SIG-M5 treated with dmso at 0.1 percent for 504 hours (cell line): ENCODE measurements at regions not wholly inside any gene's neighbourhood (a gene's known extent, or its start where the extent isn't known, plus 50 kb on each side); places are given as distances from the start of the nearest gene placed in this dataset.

Experiments
- DNase-seq: peaks from one replicate; lab custom pipeline; 2025; ENCODE audit not compliant: unreplicated experiment; lab: John Stamatoyannopoulos, UW

DNA sequence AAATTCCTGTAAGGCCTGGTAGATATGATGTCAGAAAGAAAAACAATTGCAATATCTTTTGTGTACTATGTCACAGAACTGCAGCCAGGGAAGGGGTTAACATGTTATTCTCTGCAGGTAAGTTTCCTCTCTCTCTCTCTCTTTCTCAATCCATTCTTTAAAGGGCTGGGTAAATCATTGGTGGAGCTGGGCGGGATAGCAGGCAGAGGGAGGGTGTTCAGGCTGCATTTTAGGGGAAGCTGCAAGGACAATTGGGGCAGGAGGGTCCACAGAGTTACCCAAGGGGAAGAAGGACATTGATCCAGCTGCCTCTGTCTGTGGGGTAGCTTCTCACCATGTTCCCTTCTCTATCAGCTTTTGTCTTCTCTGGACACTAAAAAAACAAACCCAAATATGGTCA, 153.9 kb upstream of the BMPER start:
- no peak for DNase-seq

DNA sequence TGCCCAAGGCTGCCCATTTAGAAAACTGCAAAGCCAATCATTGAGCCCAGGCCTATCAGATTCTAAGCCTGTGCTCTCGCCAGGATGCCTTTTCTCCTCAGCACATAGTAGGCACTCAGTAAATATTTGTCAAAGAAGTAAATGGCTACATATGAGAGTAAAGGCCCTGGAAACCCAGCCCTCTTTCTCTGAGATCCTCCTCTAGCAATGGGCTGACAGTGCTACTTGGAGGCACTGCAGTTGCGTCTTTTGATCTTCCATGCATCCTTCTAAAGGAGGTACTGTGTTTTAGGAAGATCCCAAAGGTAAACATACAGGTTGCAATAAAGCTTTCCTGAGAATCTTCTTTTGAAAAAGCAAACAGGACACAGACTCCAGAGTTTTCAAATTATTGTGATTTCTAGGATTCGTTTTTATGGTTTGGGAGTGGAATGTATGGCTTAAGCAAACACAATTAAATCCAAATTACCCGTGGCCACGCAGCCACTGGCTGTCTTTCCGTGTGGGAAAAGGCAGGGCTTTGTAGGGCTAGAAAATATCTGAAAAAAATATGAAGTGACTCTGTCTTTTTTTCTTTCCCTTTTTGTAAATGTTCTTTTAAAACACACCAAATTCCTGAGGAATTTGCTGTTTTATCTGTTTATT, 151.3 kb upstream of the BMPER start:
- DNase-seq = no peak

DNA sequence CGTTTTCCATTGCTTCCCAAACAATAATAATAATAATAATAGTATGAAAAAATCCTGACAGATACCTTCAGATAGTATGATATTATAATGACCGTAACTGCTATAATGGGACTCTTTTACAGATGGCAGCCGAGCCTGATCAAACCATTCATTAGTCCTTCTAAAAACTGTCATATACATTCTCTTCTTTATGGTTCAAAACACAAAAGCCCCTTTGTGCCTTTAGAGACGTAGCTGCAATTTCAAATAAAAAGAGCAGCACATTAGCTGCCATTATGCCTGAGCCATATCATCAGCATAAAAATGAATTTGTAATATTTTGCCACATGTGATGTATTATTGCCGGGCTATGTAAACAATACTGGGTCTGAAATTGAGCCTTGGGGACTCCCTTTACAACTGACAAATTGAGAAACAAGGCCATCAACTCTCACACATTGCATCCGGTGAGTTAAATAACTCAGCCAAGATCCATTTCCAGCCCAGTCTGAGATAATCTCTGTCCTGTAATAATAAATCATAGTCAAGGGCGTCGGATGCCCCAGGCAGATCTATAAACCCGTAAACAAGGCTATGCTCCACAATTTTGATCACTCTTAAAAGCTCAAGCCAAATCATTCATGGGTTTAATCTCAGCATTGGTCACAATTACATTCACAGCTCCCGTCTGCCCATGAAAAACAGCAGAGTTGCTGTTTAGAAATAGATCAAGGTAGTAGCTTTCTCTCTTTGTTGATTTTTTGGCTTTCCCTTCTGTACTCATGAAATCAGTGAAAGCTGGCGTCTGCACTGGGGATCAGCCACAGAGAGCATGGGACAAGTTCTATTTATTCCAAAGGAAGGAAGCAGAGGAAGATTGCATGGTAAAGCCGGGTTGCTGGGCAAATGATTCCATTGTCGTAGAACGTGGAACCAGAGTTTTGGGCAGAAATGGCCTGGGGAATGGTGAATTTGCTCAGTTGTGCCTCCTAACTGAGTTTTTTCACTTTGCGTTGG, 150.1 kb upstream of the BMPER start:
- DNase-seq = no peak

DNA sequence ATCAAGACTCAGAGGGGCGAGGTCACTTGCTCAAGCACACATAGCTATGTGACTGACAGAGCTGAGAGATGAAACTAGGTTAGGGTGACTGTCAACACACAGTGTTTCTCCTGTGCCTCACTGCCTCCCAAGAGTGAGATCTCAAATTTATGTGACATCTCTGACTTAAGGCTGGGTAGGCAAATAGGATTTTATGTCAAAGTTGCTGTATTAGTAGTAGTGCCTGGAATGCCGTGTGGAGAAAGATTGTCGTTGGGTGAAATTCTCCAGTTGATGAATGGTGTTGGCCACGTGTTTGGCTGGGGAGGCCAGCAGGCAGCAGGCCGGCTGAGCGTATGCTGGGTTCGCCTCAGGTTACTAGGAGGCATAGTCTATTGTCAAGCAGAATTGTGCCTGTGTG, 148.3 kb upstream of the BMPER start:
- no peak for DNase-seq

DNA sequence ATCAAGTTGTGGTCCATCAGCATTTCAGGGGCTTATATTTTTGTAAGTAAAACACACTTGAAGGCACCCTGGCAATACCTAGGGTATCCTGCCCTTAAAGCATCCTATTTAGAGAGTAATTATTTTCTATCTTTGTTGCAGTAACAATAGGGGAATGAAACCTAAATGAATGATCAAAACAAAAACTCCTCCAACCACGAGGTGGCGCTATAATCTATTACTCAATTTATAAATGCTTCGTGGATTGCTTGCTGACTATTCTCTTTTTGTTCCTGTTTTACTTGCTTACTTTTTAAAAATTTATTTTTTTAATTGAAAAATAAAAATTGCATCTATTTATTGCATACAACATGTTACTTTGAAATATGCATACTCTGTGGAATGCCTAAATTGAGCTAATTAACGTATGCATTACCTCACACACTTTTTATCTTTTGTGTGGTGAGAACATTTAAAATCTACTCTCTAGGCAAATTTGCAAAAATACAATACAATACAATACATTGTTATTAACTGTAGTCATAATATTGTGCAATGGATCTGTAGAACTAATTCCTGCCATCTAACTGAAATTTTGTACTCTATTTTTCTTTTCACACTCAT, 147.7 kb upstream of the BMPER start:
- peak; percentile 39 for DNase-seq

DNA sequence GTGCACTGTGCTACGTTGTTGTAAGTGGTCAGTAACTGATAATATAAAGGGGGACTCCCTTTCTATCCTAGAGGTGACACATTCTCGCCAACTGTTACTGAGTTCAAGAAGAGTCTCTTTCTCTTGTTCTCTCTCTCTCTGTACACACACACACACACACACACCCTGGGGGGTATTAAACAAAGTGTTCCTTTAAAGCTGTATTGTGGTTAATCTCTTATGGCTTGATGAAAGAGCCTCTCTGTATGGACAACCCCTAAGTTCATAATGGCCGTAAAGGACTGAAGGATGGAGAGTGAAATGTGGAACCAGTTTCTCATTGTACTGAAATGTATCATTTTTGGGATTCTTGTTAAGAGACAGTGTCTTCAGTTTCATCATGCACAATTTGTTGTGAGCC, 145.2 kb upstream of the BMPER start:
- no peak for DNase-seq

DNA sequence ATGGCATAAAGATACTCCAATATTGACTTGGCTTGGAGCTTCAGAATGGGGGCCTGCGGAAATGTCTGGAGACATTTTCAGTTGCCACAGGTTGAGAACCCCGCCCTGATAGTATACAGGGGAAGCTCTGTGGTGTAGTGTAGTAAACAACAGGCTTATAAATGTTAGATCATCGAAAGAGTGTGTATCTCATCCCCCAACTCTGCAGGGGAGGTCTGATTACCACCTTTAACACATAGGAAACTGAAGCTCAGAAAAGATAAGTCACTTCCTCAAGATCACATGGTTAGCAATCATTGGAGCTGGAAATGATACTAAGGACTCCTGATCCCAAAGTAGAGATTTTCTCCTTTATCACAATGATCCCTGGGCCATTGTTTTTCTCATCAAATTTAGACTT, 144.5 kb upstream of the BMPER start:
- DNase-seq = no peak

DNA sequence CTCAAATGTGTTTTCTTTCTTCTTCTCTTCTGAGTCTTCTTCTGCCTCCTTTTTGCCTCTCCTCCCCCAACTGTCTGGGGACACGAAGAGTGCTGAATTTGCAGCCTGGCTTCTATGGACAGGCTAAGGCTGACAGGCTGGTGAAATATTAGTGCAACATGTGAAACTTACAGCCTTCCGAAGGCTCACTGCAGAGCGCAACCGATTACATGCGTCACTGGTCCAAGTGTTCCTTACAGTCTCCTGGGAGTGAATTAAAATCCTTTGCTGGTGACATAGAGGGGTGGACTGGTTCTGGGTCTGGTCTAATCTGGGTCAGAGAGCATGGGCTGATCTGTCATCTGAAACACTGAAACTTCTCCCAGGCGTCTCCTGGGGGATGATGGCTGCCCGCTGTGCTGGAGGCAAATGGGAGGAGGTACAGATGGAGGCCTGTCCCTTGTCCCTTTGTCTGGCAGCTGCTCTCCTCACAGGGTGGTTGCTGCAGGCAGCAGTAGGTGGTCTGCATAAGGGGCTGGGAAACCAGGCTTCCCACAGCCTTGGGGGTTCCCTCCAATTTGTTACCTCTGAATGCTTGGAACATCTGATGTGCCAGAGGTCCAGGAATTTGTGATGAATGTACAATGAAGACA, 143.8 kb upstream of the BMPER start:
- DNase-seq = no peak

DNA sequence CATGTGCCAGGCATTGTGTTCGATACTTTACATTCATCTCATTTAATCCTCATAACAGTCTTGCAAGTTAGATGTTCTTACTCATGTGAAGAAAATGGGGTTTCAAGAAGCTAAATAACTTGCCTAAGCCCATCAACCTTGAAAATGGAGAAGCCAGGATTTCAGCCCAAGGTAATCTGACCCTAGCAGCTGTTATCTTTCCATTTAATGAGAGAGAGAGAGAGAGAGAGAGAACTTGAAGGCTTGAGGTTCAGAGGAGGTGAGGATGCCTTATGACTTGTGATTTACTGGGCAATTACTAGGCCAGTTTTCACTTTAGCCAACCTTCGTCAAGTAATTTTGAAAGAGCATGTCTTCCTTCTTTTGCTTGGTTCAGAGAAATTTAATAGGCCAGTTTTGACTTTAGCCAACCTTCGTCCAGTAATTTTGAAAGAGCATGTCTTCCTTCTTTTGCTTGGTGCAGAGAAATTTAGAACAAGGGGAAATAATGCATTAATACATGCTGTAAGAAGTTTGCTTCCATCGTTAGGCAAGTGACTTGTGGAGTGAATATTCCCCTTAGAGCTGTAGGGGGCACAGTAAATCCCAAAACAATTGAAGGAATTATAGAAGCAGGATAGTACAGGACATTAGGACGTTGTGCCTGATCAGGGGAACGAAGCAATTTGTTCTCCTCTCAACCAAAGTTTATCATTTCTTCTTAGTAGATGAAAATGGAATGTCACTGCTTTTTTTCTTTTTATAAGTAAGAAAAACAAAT, 143.0 kb upstream of the BMPER start:
- no peak for DNase-seq

DNA sequence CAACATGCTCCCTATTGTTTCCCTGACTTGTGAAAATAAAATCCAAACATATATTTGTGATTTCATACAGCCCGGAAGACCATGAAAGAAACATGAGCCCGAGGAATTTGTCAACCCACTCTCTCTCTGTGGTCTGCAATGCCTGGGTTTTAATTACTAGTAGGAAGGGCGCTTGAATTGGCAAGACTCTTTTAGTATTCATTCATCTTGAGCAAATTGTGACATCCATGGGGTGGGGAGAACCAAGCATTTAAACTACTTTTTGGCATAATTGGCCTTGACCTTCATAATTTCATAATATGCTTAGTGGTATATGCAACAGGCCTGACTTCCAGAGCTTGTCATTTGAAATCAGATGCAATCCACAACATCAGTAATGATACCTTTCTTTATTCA, 142.4 kb upstream of the BMPER start:
- DNase-seq = no peak

DNA sequence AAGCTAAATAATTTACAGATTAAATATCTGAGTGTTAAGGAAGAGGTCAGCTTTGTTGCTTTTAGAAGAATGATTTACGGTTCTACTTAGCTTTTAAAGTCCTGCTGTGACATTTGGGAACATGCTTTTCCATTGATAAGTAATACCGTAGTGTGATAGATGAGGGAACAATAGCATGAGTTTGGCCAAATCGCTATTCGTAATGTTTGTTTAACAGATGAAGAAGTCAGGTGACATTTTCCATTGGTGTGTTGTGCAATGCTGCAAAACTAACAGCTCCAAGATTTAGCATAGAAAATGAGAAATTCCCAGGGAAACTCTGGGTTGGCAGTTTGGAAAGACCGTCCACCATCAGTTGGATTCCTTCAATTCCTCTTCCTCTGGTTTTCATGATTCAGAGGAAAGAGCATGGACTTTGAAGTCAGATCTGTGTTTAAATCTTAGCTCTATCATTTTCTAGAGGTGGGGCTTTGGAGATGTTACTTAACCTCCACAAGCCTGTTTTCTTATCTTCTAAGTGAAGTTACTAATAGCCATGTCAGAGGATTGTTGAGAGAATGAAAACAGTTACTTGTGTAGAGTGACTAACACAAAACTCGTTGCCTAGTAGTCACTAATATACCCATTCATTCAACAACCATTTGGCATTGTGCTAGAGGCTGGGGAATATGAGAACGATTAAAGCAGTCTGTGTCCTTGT, 140.4 kb upstream of the BMPER start:
- no peak for DNase-seq

DNA sequence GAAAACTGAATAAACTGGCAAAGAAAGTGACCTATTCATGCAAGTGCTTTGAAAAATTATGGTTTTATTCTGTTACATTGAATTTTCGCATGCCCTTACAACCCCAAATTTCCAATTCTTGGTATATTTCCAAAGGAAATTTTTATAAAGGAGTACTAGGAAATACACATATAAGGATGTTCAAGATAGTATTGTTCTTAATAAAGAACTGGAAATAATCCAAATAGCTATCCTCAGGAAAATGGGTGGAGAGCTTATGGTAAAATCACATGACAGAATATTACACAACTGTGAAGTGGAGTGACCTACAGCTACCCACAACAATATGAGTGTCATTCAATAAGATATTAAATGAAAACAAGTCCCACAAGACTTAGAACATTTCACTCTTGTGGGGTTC, 138.9 kb upstream of the BMPER start:
- DNase-seq = no peak

DNA sequence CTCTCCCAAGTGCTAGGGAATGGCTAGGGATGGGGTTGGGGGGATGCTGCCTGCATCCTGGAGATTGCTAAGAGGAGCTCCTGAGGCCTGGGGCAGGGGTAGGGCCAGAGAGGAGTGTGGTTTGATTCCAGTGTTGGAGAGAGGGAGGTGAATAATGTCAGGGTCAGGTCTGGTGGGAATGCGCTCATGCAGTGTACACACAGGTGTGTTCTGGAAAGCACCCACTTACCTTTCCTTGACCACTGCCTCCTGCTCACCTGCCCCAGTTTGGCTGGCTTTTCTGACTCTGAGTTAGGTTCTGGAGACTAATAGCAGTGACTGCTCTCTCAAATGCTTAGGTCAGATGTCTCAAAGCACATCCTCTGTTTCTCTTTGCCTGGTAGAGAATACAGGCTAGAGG, 135.4 kb upstream of the BMPER start:
- DNase-seq = no peak

DNA sequence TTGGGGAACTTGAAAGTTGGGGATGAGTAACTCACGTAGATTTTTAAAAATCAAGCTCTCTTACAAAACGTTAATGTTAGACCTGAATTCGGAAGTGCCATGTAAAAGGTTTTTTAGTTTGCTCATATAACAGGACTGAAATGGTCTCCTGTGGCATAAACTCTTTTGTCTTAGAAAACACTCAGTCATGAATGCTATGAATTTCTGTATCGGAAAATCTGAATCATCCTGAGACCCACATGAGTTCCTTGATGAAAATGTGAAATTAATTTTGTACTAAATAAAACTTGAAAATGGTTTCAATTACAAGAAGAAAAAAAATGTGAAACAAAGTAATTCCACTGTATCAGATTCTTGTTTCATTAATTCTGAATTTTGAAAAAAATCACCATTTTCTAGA, 134.8 kb upstream of the BMPER start:
- no peak for DNase-seq

DNA sequence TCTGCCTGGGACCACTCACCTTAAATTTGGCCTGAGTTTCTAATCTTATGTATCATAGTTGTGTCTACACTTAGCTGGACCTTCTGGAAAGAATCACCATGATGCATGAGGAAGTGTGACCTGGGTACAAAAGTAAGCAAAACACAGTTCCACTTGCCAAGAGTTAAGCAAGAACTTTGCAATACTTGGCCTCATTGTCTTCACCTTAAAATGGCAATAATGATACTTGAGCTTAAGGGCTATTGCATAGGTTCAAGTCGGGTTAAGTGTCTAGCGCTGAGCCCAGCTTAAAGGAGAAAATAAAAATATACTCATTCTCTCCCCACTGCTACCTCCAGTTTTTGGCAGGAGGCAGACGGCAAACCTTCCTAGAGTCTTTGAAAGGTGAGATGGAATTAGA, 133.9 kb upstream of the BMPER start:
- no peak for DNase-seq

DNA sequence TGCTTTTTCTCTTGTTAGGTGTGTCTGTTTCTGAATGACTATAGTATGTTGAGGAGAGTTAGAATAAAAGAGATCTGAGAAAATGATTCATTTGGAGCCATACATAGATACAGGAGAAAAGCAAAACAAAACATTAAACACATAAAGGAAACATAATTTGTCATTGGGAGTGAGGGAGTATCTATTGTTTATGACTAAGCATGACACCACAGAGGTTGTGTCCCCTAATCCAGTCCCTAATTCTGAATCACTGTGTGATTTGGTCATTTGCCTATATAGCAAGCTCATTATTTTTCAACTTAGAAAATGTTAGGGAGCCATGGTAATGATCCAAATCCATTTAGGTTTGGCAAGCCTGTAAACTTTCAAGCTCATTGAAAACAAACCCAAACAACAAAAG, 132.3 kb upstream of the BMPER start:
- no peak for DNase-seq

DNA sequence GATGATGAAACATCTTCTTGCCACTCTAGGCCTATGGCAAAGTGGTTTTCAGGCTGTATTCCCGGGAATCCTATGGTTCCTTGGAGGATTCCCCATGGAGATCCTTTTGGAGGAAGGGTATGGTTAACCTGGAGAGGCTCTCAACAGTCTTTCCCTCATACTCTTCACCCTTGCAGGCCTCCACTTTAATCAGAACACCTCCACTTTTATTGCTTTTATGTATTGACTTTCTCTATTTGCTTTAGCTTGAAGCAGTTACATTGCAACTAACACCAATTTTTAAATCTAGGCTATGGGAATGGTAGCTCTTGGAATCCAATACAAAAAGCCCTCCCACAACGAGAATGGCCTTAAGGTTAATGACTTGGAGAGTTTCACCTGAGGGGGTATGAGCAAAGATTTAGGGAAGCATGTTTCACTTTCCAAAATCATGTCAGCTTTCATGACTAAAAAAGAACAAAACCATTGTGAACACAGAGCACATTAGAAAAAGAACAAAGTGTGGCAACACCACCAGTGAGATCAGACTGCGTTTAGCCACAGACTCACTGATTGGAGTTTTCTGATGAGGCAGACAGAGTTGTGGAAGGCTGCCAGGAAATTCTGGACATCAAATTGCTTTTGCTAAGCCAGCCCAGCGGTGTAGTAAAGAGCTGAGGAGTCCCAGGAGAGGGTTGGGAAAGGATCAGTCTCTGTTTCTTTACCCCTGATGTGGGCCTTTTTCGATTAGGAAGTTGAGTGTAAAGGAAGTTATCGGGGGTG, 130.4 kb upstream of the BMPER start:
- DNase-seq = no peak

DNA sequence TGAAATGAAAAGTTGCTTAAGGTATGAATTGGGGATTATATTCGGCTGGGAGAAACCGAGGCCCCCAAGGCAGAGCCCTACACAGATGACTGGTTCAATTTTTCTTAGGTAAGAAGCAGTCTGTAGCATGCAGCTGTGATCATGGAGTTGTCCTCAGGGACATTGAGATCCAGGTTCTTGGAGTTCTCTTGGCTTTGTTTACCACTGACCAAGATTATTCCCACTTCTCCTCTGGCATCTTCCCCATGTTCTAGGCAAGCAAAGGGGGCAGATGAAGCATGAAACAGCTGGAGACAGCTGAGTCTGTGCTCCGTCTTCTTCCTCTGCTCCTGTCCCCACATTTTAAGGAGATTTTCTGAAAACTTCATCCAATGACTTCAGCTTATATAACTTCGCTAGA, 129.5 kb upstream of the BMPER start:
- DNase-seq = no peak

DNA sequence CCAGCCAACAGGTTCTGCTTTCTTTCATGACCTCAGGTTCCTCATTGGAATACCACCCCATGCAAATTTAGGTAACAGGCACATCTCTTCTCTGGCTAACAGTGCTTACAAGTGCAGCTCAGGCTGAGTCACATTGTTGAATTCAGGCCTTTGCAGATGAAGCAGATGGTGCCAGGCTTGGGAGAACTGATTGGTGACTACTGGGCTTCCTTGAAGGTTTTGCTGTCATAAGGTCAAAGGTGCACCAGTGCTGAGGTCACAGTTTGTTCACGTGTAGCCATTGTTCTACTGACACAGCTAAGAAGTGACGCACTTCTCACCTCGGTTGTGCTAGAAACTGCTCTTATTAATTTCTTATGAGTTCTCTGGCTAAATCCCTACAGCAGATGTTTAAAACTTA, 128.6 kb upstream of the BMPER start:
- DNase-seq = no peak

DNA sequence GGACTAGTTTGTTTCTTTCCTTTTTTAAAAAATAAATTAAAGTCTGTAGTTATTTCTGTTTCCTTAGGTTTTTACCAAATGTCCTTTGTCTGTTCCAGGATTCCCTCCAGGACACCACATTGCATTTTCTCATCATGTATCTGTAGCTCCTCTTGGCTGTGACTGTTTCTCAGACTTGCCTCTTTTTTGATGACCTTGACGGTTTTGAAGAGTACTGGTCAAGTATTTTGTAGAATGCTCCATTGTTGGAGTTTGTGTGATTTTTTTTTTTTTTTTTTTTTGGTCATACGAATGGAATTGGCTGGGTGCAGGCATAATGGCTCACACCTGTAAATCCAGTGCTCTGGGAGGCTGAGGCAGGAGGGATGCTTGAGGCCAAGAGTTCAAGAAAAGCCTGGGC, 127.1 kb upstream of the BMPER start:
- no peak for DNase-seq
